ENCODE measurements at regions not wholly inside any gene's neighbourhood (a gene's known extent, or its start where the extent isn't known, plus 50 kb on each side); places are given as distances from the start of the nearest gene placed in this dataset.

DNA sequence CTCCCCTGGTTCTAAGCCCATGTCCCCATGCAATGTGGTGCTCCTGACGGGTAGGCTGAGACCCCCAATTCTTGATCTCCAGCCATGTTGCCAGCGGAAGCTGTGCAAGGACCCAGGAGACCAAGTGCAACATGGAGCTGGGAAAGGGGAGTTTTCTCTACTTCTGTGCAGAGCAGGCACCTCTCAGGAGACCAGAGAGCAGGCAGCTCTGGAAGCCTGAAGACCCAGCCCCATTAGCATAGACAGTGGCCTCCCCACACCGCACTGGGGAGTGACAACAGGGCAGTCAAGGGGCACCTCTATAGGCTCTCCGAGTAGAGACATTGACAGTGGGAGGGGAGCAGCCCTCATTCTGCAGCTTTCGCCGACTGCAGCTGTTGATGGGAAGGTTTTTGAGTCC is 410.2 kb downstream of the MATN1 start:
- TF ChIP-seq, protein P1, sequence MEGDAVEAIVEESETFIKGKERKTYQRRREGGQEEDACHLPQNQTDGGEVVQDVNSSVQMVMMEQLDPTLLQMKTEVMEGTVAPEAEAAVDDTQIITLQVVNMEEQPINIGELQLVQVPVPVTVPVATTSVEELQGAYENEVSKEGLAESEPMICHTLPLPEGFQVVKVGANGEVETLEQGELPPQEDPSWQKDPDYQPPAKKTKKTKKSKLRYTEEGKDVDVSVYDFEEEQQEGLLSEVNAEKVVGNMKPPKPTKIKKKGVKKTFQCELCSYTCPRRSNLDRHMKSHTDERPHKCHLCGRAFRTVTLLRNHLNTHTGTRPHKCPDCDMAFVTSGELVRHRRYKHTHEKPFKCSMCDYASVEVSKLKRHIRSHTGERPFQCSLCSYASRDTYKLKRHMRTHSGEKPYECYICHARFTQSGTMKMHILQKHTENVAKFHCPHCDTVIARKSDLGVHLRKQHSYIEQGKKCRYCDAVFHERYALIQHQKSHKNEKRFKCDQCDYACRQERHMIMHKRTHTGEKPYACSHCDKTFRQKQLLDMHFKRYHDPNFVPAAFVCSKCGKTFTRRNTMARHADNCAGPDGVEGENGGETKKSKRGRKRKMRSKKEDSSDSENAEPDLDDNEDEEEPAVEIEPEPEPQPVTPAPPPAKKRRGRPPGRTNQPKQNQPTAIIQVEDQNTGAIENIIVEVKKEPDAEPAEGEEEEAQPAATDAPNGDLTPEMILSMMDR (IDR thresholded peaks at IDR 0.05) = no peak
- TF ChIP-seq POLR2A (IDR thresholded peaks at IDR 0.05) = no peak
